ENCODE measurements at regions not wholly inside any gene's neighbourhood (a gene's known extent, or its start where the extent isn't known, plus 50 kb on each side); places are given as distances from the start of the nearest gene placed in this dataset.

GRCh38 chr15:46646490-46646889 is 1011.7 kb downstream of the SQOR start:
- H3K27ac Mint-ChIP-seq: no peak overlapping the region
- H3K36me3 Mint-ChIP-seq (ENCODE audit: insufficient read depth): no peaks in the 10 kb centered on the region
- no peaks in the 10 kb centered on the region for H3K4me1 Mint-ChIP-seq (ENCODE audit: low read depth)
- DNase-seq (ENCODE audit: low spot score, unreplicated experiment): no peak
- no peaks in the 10 kb centered on the region for H3K27me3 Mint-ChIP-seq
- no peak for TF ChIP-seq CTCF (IDR thresholded peaks at IDR 0.05; ENCODE audit: unreplicated experiment)
- no peaks in the 10 kb centered on the region for H3K9me3 Mint-ChIP-seq (ENCODE audit: low read depth)
- no peak overlapping the region for H3K4me3 Mint-ChIP-seq (ENCODE audit: low read depth)

- Mint-ChIP-seq H3K36me3 (ENCODE audit: insufficient read depth) (no peaks in the 10 kb centered on the region), H3K9me3 (ENCODE audit: low read depth) (no peaks in the 10 kb centered on the region), H3K4me3 (ENCODE audit: low read depth) (no peak overlapping the region), H3K4me1 (ENCODE audit: low read depth) (no peaks in the 10 kb centered on the region), H3K27me3 (no peaks in the 10 kb centered on the region), H3K27ac (no peak overlapping the region)
- DNase-seq (ENCODE audit: low spot score, unreplicated experiment): no peak
- no peak for TF ChIP-seq CTCF (IDR thresholded peaks at IDR 0.05; ENCODE audit: unreplicated experiment)
These were observed 1012.2 kb downstream of the SQOR start for GRCh38 chr15:46647046-46647445.

GRCh38 chr15:46652266-46652665 is 1017.4 kb downstream of the SQOR start:
- Mint-ChIP-seq H3K9me3 (ENCODE audit: low read depth) (no peaks in the 10 kb centered on the region), H3K27ac (peak overlapping the region; percentile 67), H3K27me3 (no peaks in the 10 kb centered on the region), H3K4me3 (ENCODE audit: low read depth) (no peak overlapping the region), H3K4me1 (ENCODE audit: low read depth) (peaks cover 20% of the 10 kb centered on the region), H3K36me3 (ENCODE audit: insufficient read depth) (no peaks in the 10 kb centered on the region)
- no peak for TF ChIP-seq CTCF (IDR thresholded peaks at IDR 0.05; ENCODE audit: unreplicated experiment)
- no peak for DNase-seq (ENCODE audit: low spot score, unreplicated experiment)

GRCh38 chr15:46654993-46655392 is 1020.2 kb downstream of the SQOR start:
- Mint-ChIP-seq H3K9me3 (ENCODE audit: low read depth) (no peaks in the 10 kb centered on the region), H3K36me3 (ENCODE audit: insufficient read depth) (no peaks in the 10 kb centered on the region), H3K4me3 (ENCODE audit: low read depth) (no peak overlapping the region), H3K27ac (no peak overlapping the region), H3K27me3 (no peaks in the 10 kb centered on the region), H3K4me1 (ENCODE audit: low read depth) (peaks cover 23% of the 10 kb centered on the region)
- no peak for DNase-seq (ENCODE audit: low spot score, unreplicated experiment)
- no peak for TF ChIP-seq CTCF (IDR thresholded peaks at IDR 0.05; ENCODE audit: unreplicated experiment)

- H3K27ac Mint-ChIP-seq: no peak overlapping the region
- peaks cover 9% of the 10 kb centered on the region for H3K4me1 Mint-ChIP-seq (ENCODE audit: low read depth)
These were observed 1025.4 kb downstream of the SQOR start for GRCh38 chr15:46660096-46660842.

More at GRCh38 chr15:46660096-46660842, 1025.4 kb downstream of the SQOR start:
- TF ChIP-seq CTCF (IDR thresholded peaks at IDR 0.05; ENCODE audit: unreplicated experiment): no peak
- Mint-ChIP-seq H3K9me3 (ENCODE audit: low read depth) (peaks cover 4% of the 10 kb centered on the region), H3K27me3 (no peaks in the 10 kb centered on the region), H3K36me3 (ENCODE audit: insufficient read depth) (no peaks in the 10 kb centered on the region), H3K4me3 (ENCODE audit: low read depth) (no peak overlapping the region)
- DNase-seq (ENCODE audit: low spot score, unreplicated experiment): no peak

All from progenitor cell of endocrine pancreas (in vitro differentiated cells).